ENCODE measurements at regions not wholly inside any gene's neighbourhood (a gene's known extent, or its start where the extent isn't known, plus 50 kb on each side); places are given as distances from the start of the nearest gene placed in this dataset.

DNA sequence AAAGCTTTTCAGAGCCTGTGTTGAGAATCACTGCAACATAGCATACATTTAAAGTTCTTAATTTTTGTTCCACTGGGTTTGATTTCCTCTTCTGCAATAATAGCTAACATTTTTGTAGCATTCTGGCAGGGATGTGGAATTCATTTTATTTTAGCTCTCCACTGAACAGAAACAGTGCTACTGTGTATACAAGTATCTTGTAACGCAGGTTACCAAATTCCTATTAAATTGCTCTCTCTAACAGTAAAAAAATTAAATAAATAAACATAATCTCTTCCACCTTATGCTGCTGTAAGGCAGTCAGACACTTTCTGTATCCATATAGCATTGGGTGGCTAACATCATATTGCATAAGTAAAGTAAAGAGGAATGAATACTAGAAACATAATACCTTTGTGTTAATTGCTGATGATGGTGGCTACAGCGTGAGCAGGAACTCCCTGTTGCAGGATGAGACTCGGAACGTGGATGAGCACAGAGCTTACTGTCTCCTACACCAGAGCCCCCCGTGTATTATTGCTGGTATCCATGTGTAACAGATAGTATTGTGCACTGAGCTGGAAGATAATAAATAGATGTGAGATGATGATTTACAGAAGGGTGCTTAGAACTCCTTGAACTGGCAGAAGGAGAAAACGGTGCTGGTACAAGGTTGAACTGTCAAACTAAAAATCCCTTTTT, 276.9 kb upstream of the SNX7 start:
- H3K4me3 ChIP-seq (ENCODE audit: low read depth, low read length), result no peak overlapping the region
- TF ChIP-seq, protein P1, sequence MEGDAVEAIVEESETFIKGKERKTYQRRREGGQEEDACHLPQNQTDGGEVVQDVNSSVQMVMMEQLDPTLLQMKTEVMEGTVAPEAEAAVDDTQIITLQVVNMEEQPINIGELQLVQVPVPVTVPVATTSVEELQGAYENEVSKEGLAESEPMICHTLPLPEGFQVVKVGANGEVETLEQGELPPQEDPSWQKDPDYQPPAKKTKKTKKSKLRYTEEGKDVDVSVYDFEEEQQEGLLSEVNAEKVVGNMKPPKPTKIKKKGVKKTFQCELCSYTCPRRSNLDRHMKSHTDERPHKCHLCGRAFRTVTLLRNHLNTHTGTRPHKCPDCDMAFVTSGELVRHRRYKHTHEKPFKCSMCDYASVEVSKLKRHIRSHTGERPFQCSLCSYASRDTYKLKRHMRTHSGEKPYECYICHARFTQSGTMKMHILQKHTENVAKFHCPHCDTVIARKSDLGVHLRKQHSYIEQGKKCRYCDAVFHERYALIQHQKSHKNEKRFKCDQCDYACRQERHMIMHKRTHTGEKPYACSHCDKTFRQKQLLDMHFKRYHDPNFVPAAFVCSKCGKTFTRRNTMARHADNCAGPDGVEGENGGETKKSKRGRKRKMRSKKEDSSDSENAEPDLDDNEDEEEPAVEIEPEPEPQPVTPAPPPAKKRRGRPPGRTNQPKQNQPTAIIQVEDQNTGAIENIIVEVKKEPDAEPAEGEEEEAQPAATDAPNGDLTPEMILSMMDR (IDR thresholded peaks at IDR 0.05; ENCODE audit: low read depth, low read length, missing control alignments), result no peak
- no peak for DNase-seq (ENCODE audit: low read depth)

DNA sequence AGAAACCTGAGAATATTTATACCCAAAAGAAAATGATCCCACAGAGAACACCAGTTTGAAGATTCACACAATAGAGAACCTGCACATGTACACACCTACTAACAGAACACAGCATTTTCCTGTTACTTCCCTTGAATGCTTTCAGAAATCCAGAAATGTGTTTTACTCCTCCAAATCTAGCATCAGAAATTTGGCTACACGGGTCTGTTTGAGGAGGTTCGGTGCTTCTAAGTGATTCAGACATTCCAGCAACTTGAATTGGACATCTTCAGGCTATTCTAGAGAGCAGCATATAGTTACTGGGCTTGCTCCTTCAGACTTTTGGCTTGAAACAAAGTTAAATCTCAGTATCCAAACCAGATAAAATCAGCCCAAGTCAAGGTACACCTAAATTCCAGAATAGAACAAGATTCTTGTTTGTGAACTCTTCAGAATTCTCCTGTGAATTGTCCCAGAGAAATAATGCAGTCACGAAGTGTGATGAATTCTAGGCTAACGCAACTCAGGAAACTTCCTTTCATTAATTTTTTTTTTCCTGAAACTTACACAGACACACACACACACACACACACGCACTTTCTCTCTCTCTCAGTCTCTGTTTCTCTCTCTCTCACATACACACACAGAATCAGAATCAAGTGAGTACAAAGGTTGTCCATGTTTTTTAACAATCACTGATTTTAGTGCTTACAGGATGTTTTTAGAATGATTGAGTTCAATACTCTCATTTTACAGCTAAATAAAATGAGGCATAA, 278.4 kb upstream of the SNX7 start:
- TF ChIP-seq, protein P1 (IDR thresholded peaks at IDR 0.05; ENCODE audit: low read depth, low read length, missing control alignments), result no peak
- no peak overlapping the region for H3K4me3 ChIP-seq (ENCODE audit: low read depth, low read length)
- no peak for DNase-seq (ENCODE audit: low read depth)

DNA sequence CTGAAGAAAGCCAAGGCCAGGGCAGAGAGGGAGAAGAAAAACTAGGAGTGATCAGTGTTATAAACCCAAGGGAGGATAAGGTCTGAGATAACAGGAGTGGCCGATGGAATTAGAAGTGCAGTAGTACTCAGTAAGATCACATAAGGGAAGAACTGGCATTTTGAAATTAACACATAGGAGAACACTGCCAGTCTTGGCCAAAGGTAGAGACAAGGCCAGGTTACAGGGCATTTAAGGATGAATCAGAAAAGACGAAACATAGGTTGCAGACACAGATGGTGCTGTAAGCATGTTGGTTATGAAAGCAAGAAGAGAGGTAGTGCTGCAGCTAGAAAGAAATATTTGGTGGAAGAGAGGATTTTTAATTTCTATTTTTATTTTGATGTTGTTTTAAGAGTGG, 278.9 kb upstream of the SNX7 start:
- TF ChIP-seq, protein P1 (IDR thresholded peaks at IDR 0.05; ENCODE audit: low read depth, low read length, missing control alignments), result no peak
- H3K4me3 ChIP-seq (ENCODE audit: low read depth, low read length), result no peak overlapping the region
- DNase-seq (ENCODE audit: low read depth), result no peak

DNA sequence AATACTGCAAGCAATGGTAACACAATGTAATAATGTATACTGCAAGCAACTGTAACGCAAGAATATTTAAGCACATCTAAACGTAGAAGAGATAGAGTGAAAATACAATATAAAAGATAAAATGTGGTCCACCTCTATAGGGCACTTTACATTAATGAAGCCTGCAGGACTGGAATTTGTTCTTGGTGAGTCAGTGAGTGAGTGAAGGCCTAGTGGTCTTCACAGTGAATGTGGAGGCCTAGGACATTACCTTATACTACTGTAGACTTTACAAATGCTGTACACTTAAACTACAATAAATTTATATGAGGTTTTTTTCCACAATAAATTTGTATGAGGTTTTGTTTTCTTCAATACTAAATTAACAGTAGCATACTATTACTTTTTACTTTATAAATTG, 287.4 kb upstream of the SNX7 start:
- TF ChIP-seq, protein P1 (IDR thresholded peaks at IDR 0.05; ENCODE audit: low read depth, low read length, missing control alignments), result no peak
- no peak overlapping the region for H3K4me3 ChIP-seq (ENCODE audit: low read depth, low read length)
- DNase-seq (ENCODE audit: low read depth), result no peak

DNA sequence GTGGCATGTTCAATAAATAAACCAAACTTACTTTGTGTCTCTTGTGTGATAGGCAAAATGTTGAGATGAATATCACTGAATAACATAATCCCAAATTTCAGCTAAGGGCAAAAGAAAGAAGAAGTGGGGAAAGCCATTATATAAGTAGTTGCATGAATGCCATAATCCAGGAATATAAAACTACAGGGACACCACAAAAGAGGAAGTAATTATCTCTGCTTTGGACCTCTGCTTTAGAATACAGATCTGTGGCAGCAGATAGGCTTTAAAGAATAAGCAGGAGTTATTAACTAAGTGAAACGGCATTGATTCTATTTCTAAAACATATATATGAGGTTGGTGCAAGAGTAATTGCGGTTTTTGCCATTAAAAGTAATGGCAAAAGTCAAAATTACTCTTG, 288.5 kb upstream of the SNX7 start:
- H3K4me3 ChIP-seq (ENCODE audit: low read depth, low read length), result no peak overlapping the region
- TF ChIP-seq, protein P1 (IDR thresholded peaks at IDR 0.05; ENCODE audit: low read depth, low read length, missing control alignments), result no peak
- no peak for DNase-seq (ENCODE audit: low read depth)

DNA sequence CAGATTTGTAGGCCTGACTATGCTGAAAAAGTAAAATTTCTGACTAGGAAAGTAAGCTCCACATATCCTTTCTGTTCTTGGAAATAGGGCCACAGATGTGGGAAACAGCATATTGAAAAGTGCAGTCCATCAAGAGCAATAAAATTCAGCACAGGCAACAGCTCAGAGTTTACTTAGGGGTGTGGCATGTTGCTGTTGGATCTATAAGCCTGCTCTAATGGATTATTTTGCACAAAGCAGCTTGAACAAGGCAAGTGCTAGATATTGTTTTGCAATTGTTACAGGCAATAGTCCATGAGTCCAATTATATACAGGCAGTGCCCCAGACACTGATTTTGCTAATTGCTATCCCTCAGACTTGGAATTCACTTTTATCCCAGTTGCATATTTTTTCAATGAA, 289.8 kb upstream of the SNX7 start:
- DNase-seq (ENCODE audit: low read depth), result no peak
- TF ChIP-seq, protein P1 (IDR thresholded peaks at IDR 0.05; ENCODE audit: low read depth, low read length, missing control alignments), result no peak
- no peak overlapping the region for H3K4me3 ChIP-seq (ENCODE audit: low read depth, low read length)

Measured in GM12864 (cell line).